IMR-90 (cell line): ENCODE measurements at regions not wholly inside any gene's neighbourhood (a gene's known extent, or its start where the extent isn't known, plus 50 kb on each side); places are given as distances from the start of the nearest gene placed in this dataset.
"Not testable (repeated sequence)": the region's sequence is repeated elsewhere in the genome, so short reads cannot be mapped to it uniquely, and the experiment has no call there.

Experiments
- ATAC-seq: fragments of 200-7000 bp; cut with Tn5 transposase; 2 replicates; pipeline ENCODE4 v1.9.1; 2020; ENCODE audit warnings: low read depth, mild to moderate bottlenecking, moderate library complexity
- BruUV-seq: library from RNA; stranded (reverse); fragments of 400-500 nt; replicated peaks from 2 replicates; lab custom pipeline; 2021; lab: Mats Ljungman, UMichigan
- CTCF ChIA-PET: fragments of 300-600 bp; formaldehyde crosslinking; extraction: SDS; loops from one replicate; lab custom pipeline; 2021; ENCODE audit warnings: antibody characterized with exemption; lab: Yijun Ruan, JAX
- POLR2A ChIA-PET: fragments of 300-600 bp; sonication (Branson Sonifier 250); formaldehyde crosslinking; loops from one replicate; lab custom pipeline; 2022; ENCODE audit warnings: antibody characterized with exemption; ENCODE audit not compliant: unreplicated experiment; lab: Charles Lee
- DNase-seq: peaks from one replicate; pipeline ENCODE4 v3.0.0; 2013
- H2AFZ ChIP-seq: replicated peaks from 2 replicates; pipeline ENCODE3; 2013; ENCODE audit warnings: low read length, mild to moderate bottlenecking; ENCODE audit not compliant: poor library complexity
- H2AK5ac ChIP-seq: 2 replicates; pipeline ENCODE4 v1.6.1; 2013; ENCODE audit warnings: low read depth, low read length, inconsistent platforms
- H2AK9ac ChIP-seq: replicated peaks from 2 replicates; pipeline ENCODE3; 2013; ENCODE audit warnings: mild to moderate bottlenecking, low read depth, low read length, moderate library complexity; ENCODE audit not compliant: poor library complexity
- H2BK120ac ChIP-seq: 2 replicates; pipeline ENCODE4 v1.6.1; 2013; ENCODE audit warnings: low read depth, low read length, inconsistent platforms
- H2BK15ac ChIP-seq: 3 replicates; pipeline ENCODE4 v1.6.1; 2013; ENCODE audit warnings: low read depth, low read length, inconsistent platforms
- H2BK20ac ChIP-seq: 2 replicates; pipeline ENCODE4 v1.6.1; 2013; ENCODE audit warnings: low read depth, mild to moderate bottlenecking, inconsistent platforms, low read length, moderate library complexity
- H2BK5ac ChIP-seq: 2 replicates; pipeline ENCODE4 v1.6.1; 2013; ENCODE audit warnings: mild to moderate bottlenecking, low read depth, low read length, inconsistent platforms; ENCODE audit not compliant: poor library complexity, severe bottlenecking
- H3K14ac ChIP-seq: replicated peaks from 2 replicates; pipeline ENCODE4 v1.6.1; 2013; ENCODE audit warnings: low read depth, low read length, inconsistent platforms
- H3K18ac ChIP-seq: 2 replicates; pipeline ENCODE4 v1.6.1; 2013; ENCODE audit warnings: low read depth, low read length, control low read depth
- H3K23ac ChIP-seq: 2 replicates; pipeline ENCODE4 v1.6.1; 2013; ENCODE audit warnings: low read depth, low read length, inconsistent platforms
- H3K27ac ChIP-seq: 2 replicates; pipeline ENCODE4 v1.5.1; 2013; ENCODE audit warnings: mild to moderate bottlenecking, control low read depth, low read length; ENCODE audit not compliant: insufficient read depth
- H3K27me3 ChIP-seq: 2 replicates; pipeline ENCODE4 v1.6.1; 2013; ENCODE audit warnings: low read length; ENCODE audit not compliant: control insufficient read depth, insufficient read depth
- H3K36me3 ChIP-seq: 2 replicates; pipeline ENCODE4 v1.6.1; 2013; ENCODE audit warnings: low read length, mixed read lengths; ENCODE audit not compliant: control insufficient read depth, insufficient read depth
- H3K4ac ChIP-seq: 2 replicates; pipeline ENCODE4 v1.6.1; 2013; ENCODE audit warnings: low read depth, low read length, inconsistent platforms
- H3K4me1 ChIP-seq: 2 replicates; pipeline ENCODE4 v1.6.1; 2013; ENCODE audit warnings: low read length, mixed read lengths; ENCODE audit not compliant: control insufficient read depth, insufficient read depth
- H3K4me2 ChIP-seq: 2 replicates; pipeline ENCODE4 v1.6.1; 2013; ENCODE audit warnings: low read depth, mild to moderate bottlenecking, control low read depth, low read length, moderate library complexity
- H3K4me3 ChIP-seq: 2 replicates; pipeline ENCODE4 v1.5.1; 2013; ENCODE audit warnings: low read depth, mild to moderate bottlenecking, control low read depth, low read length, moderate library complexity; ENCODE audit not compliant: insufficient read depth
- H3K56ac ChIP-seq: 2 replicates; pipeline ENCODE4 v1.6.1; 2013; ENCODE audit warnings: low read length, inconsistent platforms; ENCODE audit not compliant: insufficient read depth; ENCODE audit errors: extremely low read depth
- H3K79me1 ChIP-seq, 2 experiments: 2 replicates each; pipeline ENCODE4 v1.6.1; 2013; ENCODE audit warnings: low read length in 2 of 2, inconsistent platforms in 1 of 2, low read depth in 1 of 2
- H3K9ac ChIP-seq: 2 replicates; pipeline ENCODE4 v1.6.1; 2013; ENCODE audit warnings: low read depth, low read length, control low read depth
- H3K9me1 ChIP-seq: 2 replicates; pipeline ENCODE4 v1.6.1; 2013; ENCODE audit warnings: low read length, inconsistent platforms; ENCODE audit not compliant: insufficient read depth
- H3K9me3 ChIP-seq: 2 replicates; pipeline ENCODE4 v1.6.1; 2013; ENCODE audit warnings: low read length; ENCODE audit not compliant: control insufficient read depth, insufficient read depth
- H4K20me1 ChIP-seq: 2 replicates; pipeline ENCODE4 v1.6.1; 2013; ENCODE audit warnings: low read length, inconsistent platforms; ENCODE audit not compliant: insufficient read depth
- H4K5ac ChIP-seq: 2 replicates; pipeline ENCODE4 v1.6.1; 2013; ENCODE audit warnings: mild to moderate bottlenecking, low read depth, low read length, control low read depth
- H4K8ac ChIP-seq, 2 experiments: 2 replicates each; pipeline ENCODE4 v1.6.1; 2013; ENCODE audit warnings: low read depth in 2 of 2, low read length in 2 of 2, control low read depth in 1 of 2, inconsistent platforms in 1 of 2
- H4K91ac ChIP-seq: 2 replicates; pipeline ENCODE4 v1.6.1; 2013; ENCODE audit warnings: low read depth, low read length, inconsistent platforms; ENCODE audit not compliant: insufficient read depth
- WGBS, 2 experiments: methylation state at CpG; one replicate each; pipeline versions ENCODE4 v1.1.5 to v1.1.7; 2013; ENCODE audit warnings: missing lambda C conversion rate in 2 of 2; ENCODE audit not compliant: insufficient read length in 1 of 2; ENCODE audit errors: extremely low coverage in 2 of 2; 5-methylcytosine and 5-hydroxymethylcytosine counted together
- dilution Hi-C: fragments of 300-500 bp; cut with HindIII; formaldehyde crosslinking; loops from one replicate; pipeline ENCODE4 v1.14.3; 2018; ENCODE audit warnings: low sequenced_read_pairs; ENCODE audit not compliant: unreplicated experiment
- in situ Hi-C: fragments of 300-500 bp; cut with MboI; formaldehyde crosslinking; loops from 3 replicates; pipeline ENCODE4 v1.14.3; 2019; ENCODE audit warnings: low sequenced_read_pairs, inconsistent platforms, mixed read lengths
- intact Hi-C: fragments of 100-400 bp; cut with micrococcal nuclease; formaldehyde crosslinking; loops from 2 replicates; pipeline ENCODE4 v1.10.0; 2022
- TF ChIP-seq, protein P1 (sequence below): conservative IDR thresholded peaks from 2 replicates; pipeline ENCODE4 v1.5.1; 2012; ENCODE audit warnings: mild to moderate bottlenecking, low read depth, low read length, improper control_type of control experiment

DNA sequence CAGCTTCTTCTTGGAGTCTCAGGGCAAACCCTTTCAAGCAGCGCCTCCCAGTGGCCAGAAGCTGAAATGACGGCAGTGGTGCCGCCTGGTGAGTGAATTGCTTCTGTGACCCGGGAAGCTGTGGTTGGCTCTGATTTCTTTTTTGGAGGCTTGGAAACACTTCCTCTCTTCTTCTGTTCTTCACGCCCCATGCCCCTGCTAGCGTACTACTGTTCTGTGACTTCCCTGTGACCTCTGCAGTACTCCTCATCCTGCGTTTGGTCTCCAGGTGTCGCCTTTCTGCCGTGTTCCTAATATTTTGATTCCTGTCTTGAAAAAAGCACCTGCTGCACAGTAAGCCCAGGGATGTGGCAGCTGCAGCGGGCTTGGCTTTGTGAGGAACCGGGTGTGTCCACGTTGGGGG is 176.4 kb downstream of the ADRA2C start:
- H3K18ac ChIP-seq, H2AFZ ChIP-seq, H4K91ac ChIP-seq, H3K23ac ChIP-seq, H2BK5ac ChIP-seq, H4K20me1 ChIP-seq, H3K14ac ChIP-seq, dilution Hi-C loops, H3K9me3 ChIP-seq, H2BK20ac ChIP-seq, BruUV-seq, H3K4me1 ChIP-seq, H3K36me3 ChIP-seq, H3K9me1 ChIP-seq, ATAC-seq, H3K9ac ChIP-seq, H4K8ac ChIP-seq, H4K5ac ChIP-seq, H3K27ac ChIP-seq, H3K79me1 ChIP-seq, H2AK9ac ChIP-seq, H2AK5ac ChIP-seq, H3K4me2 ChIP-seq, H3K4ac ChIP-seq, H2BK15ac ChIP-seq, H3K27me3 ChIP-seq, H3K56ac ChIP-seq, POLR2A ChIA-PET, H3K4me3 ChIP-seq, DNase-seq: not testable (repeated sequence)
- 0 out of 2 replicates have a peak overlapping the region, but pooled peaks have one; percentile 5 for H2BK120ac ChIP-seq
- TF ChIP-seq, protein P1, sequence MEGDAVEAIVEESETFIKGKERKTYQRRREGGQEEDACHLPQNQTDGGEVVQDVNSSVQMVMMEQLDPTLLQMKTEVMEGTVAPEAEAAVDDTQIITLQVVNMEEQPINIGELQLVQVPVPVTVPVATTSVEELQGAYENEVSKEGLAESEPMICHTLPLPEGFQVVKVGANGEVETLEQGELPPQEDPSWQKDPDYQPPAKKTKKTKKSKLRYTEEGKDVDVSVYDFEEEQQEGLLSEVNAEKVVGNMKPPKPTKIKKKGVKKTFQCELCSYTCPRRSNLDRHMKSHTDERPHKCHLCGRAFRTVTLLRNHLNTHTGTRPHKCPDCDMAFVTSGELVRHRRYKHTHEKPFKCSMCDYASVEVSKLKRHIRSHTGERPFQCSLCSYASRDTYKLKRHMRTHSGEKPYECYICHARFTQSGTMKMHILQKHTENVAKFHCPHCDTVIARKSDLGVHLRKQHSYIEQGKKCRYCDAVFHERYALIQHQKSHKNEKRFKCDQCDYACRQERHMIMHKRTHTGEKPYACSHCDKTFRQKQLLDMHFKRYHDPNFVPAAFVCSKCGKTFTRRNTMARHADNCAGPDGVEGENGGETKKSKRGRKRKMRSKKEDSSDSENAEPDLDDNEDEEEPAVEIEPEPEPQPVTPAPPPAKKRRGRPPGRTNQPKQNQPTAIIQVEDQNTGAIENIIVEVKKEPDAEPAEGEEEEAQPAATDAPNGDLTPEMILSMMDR = peak; percentile 40
- CTCF ChIA-PET = interaction anchor here (0.6 to 1.4 kb wide), 4 partner anchors 72 to 465 kb away, joined by 3 to 4 read pairs (median 3); no protein-coding TSS in a partner anchor
- intact Hi-C loops = loop anchor here (5.0 kb wide), 2 partner anchors 50 to 70 kb away; no protein-coding TSS in a partner anchor
- in situ Hi-C loops = loop anchor here (10.0 kb wide), 2 partner anchors 48 to 168 kb away; no protein-coding TSS in a partner anchor
- WGBS, 2 experiments = 0% methylated on average over 1 of the region's 12 CpGs; no CpG with 5 or more reads in 1 of the 2 experiments

DNA sequence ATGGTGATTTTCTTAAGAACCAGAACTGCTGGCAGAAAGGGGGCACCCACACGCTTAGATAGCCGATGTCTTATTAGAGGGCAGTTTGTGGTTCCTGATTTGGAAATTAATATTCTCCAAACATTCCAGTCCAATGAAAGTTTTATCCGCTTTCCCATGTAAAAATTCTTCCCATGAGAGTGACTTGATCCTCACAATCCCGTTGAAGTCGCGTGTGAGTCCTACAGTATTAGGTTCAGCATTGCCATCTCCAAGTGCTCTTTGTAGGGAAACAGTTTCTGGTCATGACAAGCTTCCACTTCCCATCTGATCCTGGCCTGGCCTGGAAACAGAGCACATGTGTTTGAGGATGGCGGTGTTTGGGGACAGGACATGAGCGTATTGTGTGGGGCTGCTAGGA is 176.9 kb downstream of the ADRA2C start:
- H3K27me3 ChIP-seq, H2BK120ac ChIP-seq, H3K56ac ChIP-seq, H3K36me3 ChIP-seq, H4K91ac ChIP-seq, ATAC-seq, H3K9me3 ChIP-seq, H3K4me2 ChIP-seq, H2AK9ac ChIP-seq, H3K27ac ChIP-seq, H3K23ac ChIP-seq, H3K79me1 ChIP-seq, H2BK15ac ChIP-seq, H3K4me3 ChIP-seq, BruUV-seq, H2AFZ ChIP-seq, dilution Hi-C loops, H3K18ac ChIP-seq, H4K8ac ChIP-seq, H4K20me1 ChIP-seq, H3K4me1 ChIP-seq, H4K5ac ChIP-seq, DNase-seq, H2BK5ac ChIP-seq, H3K4ac ChIP-seq, H3K9ac ChIP-seq, POLR2A ChIA-PET, H2BK20ac ChIP-seq, H2AK5ac ChIP-seq, H3K14ac ChIP-seq, H3K9me1 ChIP-seq: not testable (repeated sequence)
- intact Hi-C loops (loop anchor here (5.0 kb wide), 2 partner anchors 51 to 71 kb away; no protein-coding TSS in a partner anchor), in situ Hi-C loops (loop anchor here (10.0 kb wide), 2 partner anchors 48 to 168 kb away; no protein-coding TSS in a partner anchor)
- no CpG with 5 or more reads among the region's 8 CpGs for WGBS, 2 experiments
- CTCF ChIA-PET = interaction anchor here (0.6 to 1.4 kb wide), 5 partner anchors 73 to 466 kb away, joined by 3 to 4 read pairs (median 3); no protein-coding TSS in a partner anchor
